ENCODE measurements at regions not wholly inside any gene's neighbourhood (a gene's known extent, or its start where the extent isn't known, plus 50 kb on each side); places are given as distances from the start of the nearest gene placed in this dataset.
"Not testable (repeated sequence)": the region's sequence is repeated elsewhere in the genome, so short reads cannot be mapped to it uniquely, and the experiment has no call there.

- DNase-seq: no peak
Measured at GRCh38 chr6:6414931-6415330, 94.5 kb upstream of the F13A1 start.

- no peak for DNase-seq
Measured at GRCh38 chr6:6417475-6417874, 97.0 kb upstream of the F13A1 start.

- DNase-seq: no peak
Measured at GRCh38 chr6:6418421-6418820, 98.0 kb upstream of the F13A1 start.

- DNase-seq: no peak
Measured at GRCh38 chr6:6420107-6420506, 99.6 kb upstream of the F13A1 start.

GRCh38 chr6:6434151-6434550, 113.7 kb upstream of the F13A1 start:
- DNase-seq: no peak

- DNase-seq: no peak
Measured at GRCh38 chr6:6434723-6435122, 114.3 kb upstream of the F13A1 start.

GRCh38 chr6:6436366-6436765, 115.9 kb upstream of the F13A1 start:
- no peak for DNase-seq

GRCh38 chr6:6436946-6437345, 116.5 kb upstream of the F13A1 start:
- no peak for DNase-seq

GRCh38 chr6:6438286-6438685, 117.8 kb upstream of the F13A1 start:
- DNase-seq: no peak

GRCh38 chr6:6439778-6440177, 119.3 kb upstream of the F13A1 start:
- no peak for DNase-seq

- no peak for DNase-seq
Measured at GRCh38 chr6:6452002-6452401, 131.5 kb upstream of the F13A1 start.

GRCh38 chr6:6453186-6453585, 132.7 kb upstream of the F13A1 start:
- no peak for DNase-seq

GRCh38 chr6:6455272-6455671, 133.2 kb upstream of the LY86 start:
- DNase-seq: no peak

GRCh38 chr6:6458172-6458571, 130.3 kb upstream of the LY86 start:
- no peak for DNase-seq

GRCh38 chr6:6459963-6460362, 128.6 kb upstream of the LY86 start:
- not testable (repeated sequence) for DNase-seq

- DNase-seq: no peak
Measured at GRCh38 chr6:6460416-6460815, 128.1 kb upstream of the LY86 start.

- no peak for DNase-seq
Measured at GRCh38 chr6:6461138-6461537, 127.4 kb upstream of the LY86 start.

GRCh38 chr6:6466967-6467761, 121.4 kb upstream of the LY86 start:
- no peak for DNase-seq

- DNase-seq: no peak
Measured at GRCh38 chr6:6469074-6469473, 119.4 kb upstream of the LY86 start.

GRCh38 chr6:6470123-6470522, 118.4 kb upstream of the LY86 start:
- no peak for DNase-seq

GRCh38 chr6:6471276-6471675, 117.2 kb upstream of the LY86 start:
- no peak for DNase-seq

GRCh38 chr6:6474170-6474920, 114.2 kb upstream of the LY86 start:
- DNase-seq: no peak

- no peak for DNase-seq
Measured at GRCh38 chr6:6479785-6480184, 108.7 kb upstream of the LY86 start.

- DNase-seq: no peak
Measured at GRCh38 chr6:6482256-6482655, 106.3 kb upstream of the LY86 start.

- DNase-seq: no peak
Measured at GRCh38 chr6:6483168-6483567, 105.4 kb upstream of the LY86 start.
